K562 (cell line): ENCODE measurements at regions not wholly inside any gene's neighbourhood (a gene's known extent, or its start where the extent isn't known, plus 50 kb on each side); places are given as distances from the start of the nearest gene placed in this dataset.
"Not testable (repeated sequence)": the region's sequence is repeated elsewhere in the genome, so short reads cannot be mapped to it uniquely, and the experiment has no call there.

Experiments
- ATAC-seq: fragments of 200-7000 bp; cut with Tn5 transposase; 3 replicates; pipeline ENCODE4 v1.9.1; 2020; ENCODE audit warnings: moderate library complexity
- BruUV-seq: library from RNA; stranded (reverse); fragments of 400-500 nt; replicated peaks from 2 replicates; lab custom pipeline; 2021; lab: Mats Ljungman, UMichigan
- CTCF ChIA-PET: fragments of 300-600 bp; formaldehyde crosslinking; extraction: SDS; loops from one replicate; lab custom pipeline; 2021; ENCODE audit warnings: low intra/inter-chr PET ratio; lab: Yijun Ruan, JAX
- POLR2A ChIA-PET: fragments of 300-600, 350-650 bp; sonication (Branson Sonifier 250); formaldehyde crosslinking; extraction: SDS; loops from one replicate; lab custom pipeline; 2021; ENCODE audit warnings: antibody characterized with exemption, inconsistent platforms; lab: Yijun Ruan, JAX
- DNase-seq, 4 experiments: peaks; one replicate each; pipeline versions ENCODE4 v3.0.0 to v3.0.0-alpha.2; 2011 to 2018; ENCODE audit warnings: low spot score in 3 of 4, mixed read lengths in 3 of 4; ENCODE audit errors: extremely low read depth in 1 of 4
- FAIRE-seq: peaks from 2 replicates; lab custom pipeline; 2011; peaks lifted over from hg19 to GRCh38; lab: Jason Lieb, UNC
- H2AFZ ChIP-seq: 2 replicates; pipeline ENCODE4 v1.6.0; 2011; ENCODE audit warnings: low read depth, low read length, control low read depth, inconsistent platforms
- H3K27ac ChIP-seq: fragments of 200-600 bp; 3 replicates; pipeline ENCODE4 v1.8.0; 2011; ENCODE audit warnings: low read depth, mild to moderate bottlenecking, control low read depth, inconsistent platforms, low read length, moderate library complexity, mixed read lengths; ENCODE audit errors: extremely low read depth
- H3K27me3 ChIP-seq, 2 experiments: fragments of 300-600 bp in 1 of 2; 2 replicates in 1 of 2; 3 replicates in 1 of 2; pipeline versions ENCODE4 v1.6.0 to v1.8.0; 2011; ENCODE audit warnings: inconsistent platforms in 2 of 2, low read length in 2 of 2, mild to moderate bottlenecking in 1 of 2, mixed read lengths in 1 of 2, moderate library complexity in 1 of 2; ENCODE audit not compliant: control insufficient read depth in 2 of 2, insufficient read depth in 2 of 2
- H3K36me3 ChIP-seq: fragments of 300-600 bp; 3 replicates; pipeline ENCODE4 v1.8.0; 2011; ENCODE audit warnings: mild to moderate bottlenecking, low read length, inconsistent platforms; ENCODE audit not compliant: control insufficient read depth, insufficient read depth
- H3K4me1 ChIP-seq, 2 experiments: fragments of 200-600 bp in 1 of 2; replicated peaks in 1 of 2; 2 replicates in 1 of 2; 3 replicates in 1 of 2; pipeline versions ENCODE4 v1.5.1 to v1.8.0; 2011; ENCODE audit warnings: inconsistent platforms in 2 of 2, low read length in 2 of 2, mild to moderate bottlenecking in 1 of 2, mixed read lengths in 1 of 2, moderate library complexity in 1 of 2; ENCODE audit not compliant: control insufficient read depth in 2 of 2, insufficient read depth in 2 of 2
- H3K4me2 ChIP-seq: 2 replicates; pipeline ENCODE4 v1.6.1; 2011; ENCODE audit warnings: low read length, control low read depth, inconsistent platforms, mixed read lengths; ENCODE audit not compliant: insufficient read depth
- H3K4me3 ChIP-seq: fragments of 200-600 bp; sonication (generic), shearing (Covaris generic); 2 replicates; pipeline ENCODE4 v1.5.1; 2016; ENCODE audit warnings: control low read depth, inconsistent platforms
- H3K79me2 ChIP-seq: fragments of 200-600 bp; 3 replicates; pipeline ENCODE4 v1.8.0; 2011; ENCODE audit warnings: low read length, inconsistent platforms; ENCODE audit not compliant: control insufficient read depth, insufficient read depth
- H3K9ac ChIP-seq, 2 experiments: 2 replicates each; pipeline versions ENCODE4 v1.6.0 to v1.6.1; 2011; ENCODE audit warnings: low read depth in 2 of 2, low read length in 2 of 2, control low read depth in 1 of 2, inconsistent platforms in 1 of 2, mild to moderate bottlenecking in 1 of 2, mixed read lengths in 1 of 2; ENCODE audit not compliant: insufficient read depth in 1 of 2
- H3K9me1 ChIP-seq: one replicate; pipeline ENCODE4 v1.6.0; 2011; ENCODE audit warnings: inconsistent platforms, mild to moderate bottlenecking, low read length, moderate library complexity; ENCODE audit not compliant: control insufficient read depth, insufficient read depth
- H3K9me3 ChIP-seq: replicated peaks from 2 replicates; pipeline ENCODE4 v1.5.1; 2011; ENCODE audit warnings: low read depth, low read length, inconsistent platforms; ENCODE audit not compliant: control insufficient read depth, insufficient read depth
- H4K20me1 ChIP-seq: replicated peaks from 2 replicates; pipeline ENCODE4 v1.6.1; 2011; ENCODE audit warnings: low read length, inconsistent platforms, mixed read lengths; ENCODE audit not compliant: control insufficient read depth, insufficient read depth
- WGBS: fragments of 100-300 bp; shearing (Covaris generic); methylation state at CpG from one replicate; pipeline ENCODE4 v1.1.6; 2016; ENCODE audit warnings: low coverage, mixed read lengths; ENCODE audit not compliant: insufficient coverage; ENCODE audit errors: missing lambda C conversion rate; 5-methylcytosine and 5-hydroxymethylcytosine counted together
- in situ Hi-C: fragments of 300-500 bp; cut with MboI; formaldehyde crosslinking; loops from 4 replicates; pipeline ENCODE4 v1.15.0; 2018; ENCODE audit warnings: inconsistent platforms, mixed read lengths
- intact Hi-C: fragments of 100-400 bp; cut with micrococcal nuclease; formaldehyde crosslinking; loops from 2 replicates; pipeline ENCODE4 v1.14.2; 2022

DNA sequence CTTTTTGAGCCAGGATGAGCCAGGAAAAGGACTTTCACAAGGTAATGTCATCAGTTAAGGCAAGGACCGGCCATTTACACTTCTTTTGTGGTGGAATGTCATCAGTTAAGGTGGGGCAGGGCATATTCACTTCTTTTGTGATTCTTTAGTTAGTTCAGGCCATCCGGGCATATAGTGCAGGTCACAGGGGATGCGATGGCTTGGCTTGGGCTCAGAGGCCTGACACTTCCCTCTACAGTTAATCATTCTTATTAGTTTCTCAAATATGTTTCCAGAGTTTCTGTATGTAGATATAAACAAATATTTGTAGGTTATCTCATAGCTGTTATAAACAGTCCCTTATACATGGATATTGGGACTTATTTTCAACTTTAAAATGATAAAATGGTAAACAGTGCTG lies 326.5 kb downstream of the PCDH11X start:
- CTCF ChIA-PET, H3K9ac ChIP-seq, H3K4me2 ChIP-seq, H3K27ac ChIP-seq, H3K79me2 ChIP-seq, H3K27me3 ChIP-seq, H3K4me1 ChIP-seq, intact Hi-C loops, H2AFZ ChIP-seq, in situ Hi-C loops, H3K36me3 ChIP-seq, ATAC-seq, DNase-seq, BruUV-seq, H3K9me3 ChIP-seq, H3K9me1 ChIP-seq, H4K20me1 ChIP-seq, POLR2A ChIA-PET, FAIRE-seq, H3K4me3 ChIP-seq: not testable (repeated sequence)
- WGBS, result 0% methylated on average over 1 of the region's 3 CpGs

DNA sequence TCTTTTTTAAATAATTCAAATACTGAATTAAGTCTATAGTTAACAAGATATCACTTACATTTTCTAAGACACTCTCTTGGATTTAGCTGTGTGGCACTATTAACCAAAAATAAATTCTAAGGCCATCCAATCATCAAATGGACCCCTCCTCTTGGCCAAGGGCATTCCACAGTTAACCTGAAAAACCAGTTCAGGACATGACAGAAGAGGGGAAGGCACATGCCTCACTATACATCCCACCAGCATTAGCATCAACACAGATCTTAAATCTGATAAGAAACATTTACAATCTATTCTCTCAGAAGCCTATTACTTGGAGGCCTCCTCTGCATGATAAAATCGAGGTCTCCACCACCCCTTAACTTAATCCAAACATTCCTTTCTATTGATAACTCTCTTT lies 327.5 kb downstream of the PCDH11X start:
- H3K27ac ChIP-seq, H3K4me1 ChIP-seq, H3K27me3 ChIP-seq, DNase-seq, BruUV-seq, H3K4me2 ChIP-seq, in situ Hi-C loops, ATAC-seq, H3K9me1 ChIP-seq, H4K20me1 ChIP-seq, H3K36me3 ChIP-seq, H3K4me3 ChIP-seq, FAIRE-seq, H2AFZ ChIP-seq, intact Hi-C loops, CTCF ChIA-PET, POLR2A ChIA-PET, H3K79me2 ChIP-seq, H3K9me3 ChIP-seq, H3K9ac ChIP-seq: not testable (repeated sequence)
- WGBS, result no CpG with 5 or more reads among the region's 1 CpG

DNA sequence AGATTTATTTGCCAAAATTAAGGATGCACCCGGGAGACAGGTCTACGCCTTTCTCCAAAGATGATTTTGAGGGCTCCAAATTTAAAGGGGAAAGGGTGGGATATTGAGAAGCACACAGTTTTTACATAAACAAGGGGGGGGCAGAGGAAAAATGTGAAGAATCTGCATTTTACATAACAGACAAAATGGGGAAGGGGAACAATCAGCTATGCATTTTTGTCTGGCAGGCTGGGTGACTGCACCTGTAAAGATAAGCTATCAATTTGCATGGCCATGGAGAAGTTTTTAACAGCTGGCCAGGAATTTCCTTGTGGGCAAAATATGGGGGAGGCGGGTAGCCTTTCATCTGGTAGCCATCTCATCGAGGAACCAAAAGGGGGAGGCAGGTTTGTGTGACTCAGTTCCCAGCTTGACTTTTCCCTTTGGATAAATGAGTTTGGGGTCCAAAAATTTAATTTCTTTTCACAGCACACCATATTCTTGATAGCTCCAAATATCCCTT lies 331.3 kb downstream of the PCDH11X start:
- POLR2A ChIA-PET, CTCF ChIA-PET, BruUV-seq: not testable (repeated sequence)

DNA sequence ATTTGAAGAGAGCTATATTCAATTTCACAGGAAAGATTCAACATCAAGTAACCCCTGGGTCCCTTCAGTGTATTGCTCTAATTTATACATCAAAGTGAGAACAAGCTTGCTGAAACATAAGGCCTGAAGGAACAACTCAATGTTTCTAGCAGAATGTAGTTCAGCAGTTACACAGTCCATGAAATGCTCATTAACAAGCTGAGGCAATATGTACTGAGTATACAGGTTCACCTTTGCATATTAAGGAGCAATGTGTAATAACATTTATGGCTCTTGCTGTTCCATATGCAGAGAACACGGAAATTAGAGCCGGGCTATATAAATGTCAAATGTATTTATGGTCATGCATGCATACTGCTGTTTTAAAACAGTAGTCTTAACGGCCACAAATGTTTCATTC lies 338.5 kb downstream of the PCDH11X start:
- H3K9me3 ChIP-seq, DNase-seq, H4K20me1 ChIP-seq, H3K9ac ChIP-seq, H3K4me3 ChIP-seq, H3K27ac ChIP-seq, H2AFZ ChIP-seq, in situ Hi-C loops, H3K27me3 ChIP-seq, FAIRE-seq, intact Hi-C loops, BruUV-seq, H3K36me3 ChIP-seq, H3K9me1 ChIP-seq, CTCF ChIA-PET, H3K4me2 ChIP-seq, ATAC-seq, H3K4me1 ChIP-seq, POLR2A ChIA-PET, H3K79me2 ChIP-seq: not testable (repeated sequence)
- 0% methylated on average over 2 of the region's 3 CpGs for WGBS

More for the DNA sequence above, 331.3 kb downstream of the PCDH11X start:
- H3K9ac ChIP-seq, H3K4me3 ChIP-seq, ATAC-seq, H4K20me1 ChIP-seq, intact Hi-C loops, H3K79me2 ChIP-seq, H2AFZ ChIP-seq, H3K27me3 ChIP-seq, H3K9me1 ChIP-seq, H3K4me1 ChIP-seq, H3K4me2 ChIP-seq, FAIRE-seq, H3K9me3 ChIP-seq, H3K27ac ChIP-seq, H3K36me3 ChIP-seq, in situ Hi-C loops, DNase-seq: not testable (repeated sequence)
- WGBS, result no CpG with 5 or more reads among the region's 4 CpGs
